Thyroid gland (tissue), 4 donors: ENCODE measurements at regions not wholly inside any gene's neighbourhood (a gene's known extent, or its start where the extent isn't known, plus 50 kb on each side); places are given as distances from the start of the nearest gene placed in this dataset.

Experiments
- CTCF ChIP-seq, 6 experiments: fragments of 200-600 bp in 3 of 6; fragments of 450-650 bp in 3 of 6; sonication (generic) in 3 of 6; IDR thresholded peaks; one replicate each; pipeline ENCODE4 v1.5.1; 2016 to 2019; ENCODE audit warnings: antibody characterized with exemption in 6 of 6, mild to moderate bottlenecking in 2 of 6, inconsistent platforms in 1 of 6, moderate library complexity in 1 of 6
- POLR2A ChIP-seq, 2 donors: fragments of 450-650 bp; IDR thresholded peaks; one replicate each; pipeline ENCODE4 v1.6.1; 2017; ENCODE audit warnings: antibody characterized with exemption in 2 of 2, mild to moderate bottlenecking in 2 of 2, moderate library complexity in 1 of 2

GRCh38 chr10:63788152-63788821 is 267.1 kb downstream of the REEP3 start:
- TF ChIP-seq CTCF (IDR thresholded peaks at IDR 0.05) (no peak), POLR2A (IDR thresholded peaks at IDR 0.05) (no peak)
